AG04450 (cell line): ENCODE measurements at regions not wholly inside any gene's neighbourhood (a gene's known extent, or its start where the extent isn't known, plus 50 kb on each side); places are given as distances from the start of the nearest gene placed in this dataset.

ENCODE experiments used
- CTCF ChIA-PET: fragments of 300-600, 350-600 bp; formaldehyde crosslinking; extraction: SDS; loops from one replicate; lab custom pipeline; 2022; ENCODE audit warnings: antibody characterized with exemption, inconsistent platforms; lab: Charles Lee
- POLR2A ChIA-PET: fragments of 350-600 bp; formaldehyde crosslinking; extraction: SDS; loops from one replicate; lab custom pipeline; 2021; ENCODE audit warnings: antibody characterized with exemption, inconsistent platforms; lab: Yijun Ruan, JAX
- DNase-seq: peaks from one replicate; pipeline ENCODE4 v3.0.0-alpha.2; 2011; ENCODE audit warnings: low read depth, low spot score
- H3K27ac ChIP-seq: one replicate; pipeline ENCODE4 v1.5.1; 2012; ENCODE audit warnings: low read depth, low read length, control low read depth
- H3K27me3 ChIP-seq: one replicate; pipeline ENCODE4 v1.6.0; 2012; ENCODE audit warnings: low read length; ENCODE audit not compliant: control insufficient read depth, insufficient read depth
- H3K4me3 ChIP-seq: 2 replicates; pipeline ENCODE4 v1.5.1; 2011; ENCODE audit warnings: mild to moderate bottlenecking, low read depth, low read length, control low read depth
- H3K9me3 ChIP-seq: 2 replicates; pipeline ENCODE4 v1.5.1; 2012; ENCODE audit warnings: low read length; ENCODE audit not compliant: control insufficient read depth, insufficient read depth
- CTCF ChIP-seq: IDR thresholded peaks from 2 replicates; pipeline ENCODE4 v1.5.1; 2011; ENCODE audit warnings: low read depth, low read length, control low read depth, inconsistent platforms

- Histone ChIP-seq H3K27ac (no peak overlapping the region), H3K9me3 (no peaks in the 10 kb centered on the region), H3K4me3 (no peak overlapping the region), H3K27me3 (no peaks in the 10 kb centered on the region)
- CTCF ChIA-PET = no interaction called here
- POLR2A ChIA-PET = no interaction called here
- no peak for TF ChIP-seq CTCF
- no peak for DNase-seq
Measured at GRCh38 chr12:71237128-71237527, 79.3 kb upstream of the TSPAN8 start.

GRCh38 chr12:71236133-71236660, 78.4 kb upstream of the TSPAN8 start:
- H3K4me3 ChIP-seq = no peak overlapping the region
- ChIA-PET POLR2A (no interaction called here), CTCF (no interaction called here)
- no peaks in the 10 kb centered on the region for H3K9me3 ChIP-seq
- DNase-seq = no peak
- H3K27ac ChIP-seq = no peak overlapping the region
- H3K27me3 ChIP-seq = no peaks in the 10 kb centered on the region
- TF ChIP-seq CTCF = no peak

GRCh38 chr12:71233083-71233482, 75.3 kb upstream of the TSPAN8 start:
- TF ChIP-seq CTCF = no peak
- POLR2A ChIA-PET = no interaction called here
- CTCF ChIA-PET = no interaction called here

GRCh38 chr12:71230542-71230941, 72.7 kb upstream of the TSPAN8 start:
- POLR2A ChIA-PET = no interaction called here
- peaks cover 3% of the 10 kb centered on the region; the same call in 1 of the 2 replicates for H3K9me3 ChIP-seq
- no peak overlapping the region for H3K4me3 ChIP-seq
- DNase-seq = no peak
- H3K27ac ChIP-seq = no peak overlapping the region
- CTCF ChIA-PET = no interaction called here
- H3K27me3 ChIP-seq = no peaks in the 10 kb centered on the region
- no peak for TF ChIP-seq CTCF

More at GRCh38 chr12:71233083-71233482, 75.3 kb upstream of the TSPAN8 start:
- DNase-seq = no peak
- H3K4me3 ChIP-seq = no peak overlapping the region
- no peaks in the 10 kb centered on the region for H3K27me3 ChIP-seq
- H3K27ac ChIP-seq = no peak overlapping the region
- no peaks in the 10 kb centered on the region for H3K9me3 ChIP-seq

GRCh38 chr12:71223139-71223538, 65.3 kb upstream of the TSPAN8 start:
- Histone ChIP-seq H3K9me3 (peaks cover 3% of the 10 kb centered on the region; the same call in 1 of the 2 replicates), H3K27me3 (no peaks in the 10 kb centered on the region), H3K27ac (no peak overlapping the region), H3K4me3 (no peak overlapping the region)
- ChIA-PET CTCF (no interaction called here), POLR2A (no interaction called here)
- DNase-seq = no peak
- no peak for TF ChIP-seq CTCF
